Keratinocyte (primary cell): ENCODE measurements at regions not wholly inside any gene's neighbourhood (a gene's known extent, or its start where the extent isn't known, plus 50 kb on each side); places are given as distances from the start of the nearest gene placed in this dataset.

ENCODE experiments used
- DNase-seq: peaks from one replicate; pipeline ENCODE4 v3.0.0-alpha.2; 2011; ENCODE audit warnings: low read depth, missing footprints, low spot score
- FAIRE-seq: peaks from 2 replicates; lab custom pipeline; 2011; peaks lifted over from hg19 to GRCh38; lab: Jason Lieb, UNC
- H2AFZ ChIP-seq: 2 replicates; pipeline ENCODE4 v1.6.0; 2012; ENCODE audit warnings: low read length, control low read depth, inconsistent platforms; ENCODE audit not compliant: control insufficient read depth
- H3K27ac ChIP-seq: 2 replicates; pipeline ENCODE4 v1.5.1; 2011; ENCODE audit warnings: low read length; ENCODE audit not compliant: control insufficient read depth, insufficient read depth
- H3K27me3 ChIP-seq: 3 replicates; pipeline ENCODE4 v1.6.0; 2011; ENCODE audit warnings: low read length; ENCODE audit not compliant: control insufficient read depth, insufficient read depth; ENCODE audit errors: extremely low read depth
- H3K36me3 ChIP-seq, 2 experiments: 2 replicates in 1 of 2; 3 replicates in 1 of 2; pipeline ENCODE4 v1.5.1; 2011; ENCODE audit warnings: low read length in 2 of 2, mild to moderate bottlenecking in 1 of 2; ENCODE audit not compliant: control insufficient read depth in 2 of 2, insufficient read depth in 2 of 2; ENCODE audit errors: extremely low read depth in 1 of 2
- H3K4me1 ChIP-seq: 3 replicates; pipeline ENCODE4 v1.5.1; 2011; ENCODE audit warnings: low read length; ENCODE audit not compliant: control insufficient read depth, insufficient read depth; ENCODE audit errors: extremely low read depth
- H3K4me2 ChIP-seq: 3 replicates; pipeline ENCODE4 v1.6.0; 2011; ENCODE audit warnings: low read depth, low read length; ENCODE audit not compliant: control insufficient read depth, insufficient read depth; ENCODE audit errors: extremely low read depth
- H3K4me3 ChIP-seq, 3 experiments: fragments of 200-600 bp in 1 of 3; sonication (generic) in 1 of 3; 2 replicates in 2 of 3; 3 replicates in 1 of 3; pipeline ENCODE4 v1.5.1; 2011 to 2016; ENCODE audit warnings: low read length in 3 of 3, mild to moderate bottlenecking in 3 of 3, control low read depth in 2 of 3, inconsistent platforms in 1 of 3, low read depth in 1 of 3, mixed read lengths in 1 of 3, mixed run types in 1 of 3, moderate library complexity in 1 of 3; ENCODE audit not compliant: control insufficient read depth in 2 of 3, insufficient read depth in 2 of 3; ENCODE audit errors: extremely low read depth in 1 of 3
- H3K79me2 ChIP-seq: 2 replicates; pipeline ENCODE4 v1.6.0; 2012; ENCODE audit warnings: low read length; ENCODE audit not compliant: control insufficient read depth, insufficient read depth
- H3K9ac ChIP-seq: 3 replicates; pipeline ENCODE4 v1.6.0; 2011; ENCODE audit warnings: low read length; ENCODE audit not compliant: control insufficient read depth, insufficient read depth; ENCODE audit errors: extremely low read depth
- H3K9me1 ChIP-seq: 3 replicates; pipeline ENCODE4 v1.6.0; 2011; ENCODE audit warnings: low read length; ENCODE audit not compliant: control insufficient read depth, insufficient read depth; ENCODE audit errors: extremely low read depth
- H3K9me3 ChIP-seq: 2 replicates; pipeline ENCODE4 v1.5.1; 2012; ENCODE audit warnings: low read depth, low read length; ENCODE audit not compliant: control insufficient read depth
- H4K20me1 ChIP-seq: 3 replicates; pipeline ENCODE4 v1.6.0; 2011; ENCODE audit warnings: low read length; ENCODE audit not compliant: control insufficient read depth, insufficient read depth; ENCODE audit errors: extremely low read depth
- CTCF ChIP-seq, 3 experiments: IDR thresholded peaks in 1 of 3; conservative IDR thresholded peaks in 1 of 3; optimal IDR thresholded peaks in 1 of 3; 2 replicates in 2 of 3; 3 replicates in 1 of 3; pipeline versions ENCODE3 to v1.5.1; 2011; ENCODE audit warnings: low read length in 3 of 3, mild to moderate bottlenecking in 3 of 3, moderate library complexity in 2 of 3, control low read depth in 1 of 3, inconsistent platforms in 1 of 3; ENCODE audit not compliant: insufficient read depth in 2 of 3; ENCODE audit errors: extremely low read depth in 1 of 3
- EZH2 ChIP-seq: IDR thresholded peaks from one replicate; pipeline ENCODE4 v1.6.1; 2012; ENCODE audit warnings: inconsistent platforms, mild to moderate bottlenecking, low read length, moderate library complexity
- dilution Hi-C: fragments of 300-500 bp; cut with MboI; formaldehyde crosslinking; loops from one replicate; pipeline ENCODE4 v1.7.0; 2020; ENCODE audit warnings: low sequenced_read_pairs; ENCODE audit not compliant: extremely low pct_ligation_motif_present

- Histone ChIP-seq H3K9me3 (peaks cover 7% of the 10 kb centered on the region), H3K27me3 (no peaks in the 10 kb centered on the region), H3K79me2 (no peaks in the 10 kb centered on the region), H3K4me2 (no peak overlapping the region), H2AFZ (no peak overlapping the region), H3K9ac (no peak overlapping the region), H3K36me3 (no peaks in the 10 kb centered on the region), H3K4me3 (no peak overlapping the region), H3K27ac (no peak overlapping the region), H4K20me1 (no peaks in the 10 kb centered on the region), H3K4me1 (no peaks in the 10 kb centered on the region), H3K9me1 (no peaks in the 10 kb centered on the region)
- DNase-seq = no peak
- no peak for FAIRE-seq
- TF ChIP-seq EZH2 (no peak), CTCF (optimal IDR thresholded peaks at IDR 0.05 in 1 of 3, IDR thresholded peaks at IDR 0.05 in 1 of 3, conservative IDR thresholded peaks at IDR 0.05 in 1 of 3; ENCODE audit: extremely low read depth in 1 of 3, insufficient read depth in 2 of 3, low read length in 3 of 3) (no peak)
- dilution Hi-C loops = no loop called here
These were observed 150.3 kb downstream of the TMEM18 start for GRCh38 chr2:526918-527317.

DNA sequence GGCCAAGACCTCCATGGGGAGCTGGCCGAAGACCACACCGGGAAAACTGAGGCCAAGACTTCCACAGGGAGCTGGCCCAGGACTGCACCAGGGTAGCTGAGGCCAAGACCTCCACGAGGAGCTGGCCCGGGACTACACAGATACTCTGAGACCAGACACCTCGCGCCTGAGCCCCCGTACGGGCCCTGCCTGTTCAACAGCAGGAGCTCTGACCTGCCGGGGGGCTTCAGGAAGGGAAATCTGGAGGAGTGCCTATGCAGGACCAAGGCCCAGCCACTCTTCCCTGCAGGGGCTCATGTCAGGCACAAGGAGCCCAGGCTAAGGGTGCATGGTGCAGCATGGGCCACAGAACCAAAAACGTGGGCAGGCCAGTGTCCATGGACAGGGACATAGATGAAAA is 151.6 kb downstream of the TMEM18 start:
- H3K4me1 ChIP-seq = no peaks in the 10 kb centered on the region
- no peaks in the 10 kb centered on the region for H4K20me1 ChIP-seq
- H3K9me3 ChIP-seq = peaks cover 7% of the 10 kb centered on the region
- FAIRE-seq (no peak), DNase-seq (no peak)
- H3K27me3 ChIP-seq = no peaks in the 10 kb centered on the region
- H3K4me3 ChIP-seq = no peak overlapping the region
- H3K4me2 ChIP-seq = no peak overlapping the region
- no peak overlapping the region for H3K9ac ChIP-seq
- no peak overlapping the region for H2AFZ ChIP-seq
- no peaks in the 10 kb centered on the region for H3K36me3 ChIP-seq
- dilution Hi-C loops = no loop called here
- H3K9me1 ChIP-seq = no peaks in the 10 kb centered on the region
- no peaks in the 10 kb centered on the region for H3K79me2 ChIP-seq
- TF ChIP-seq EZH2 = no peak
- TF ChIP-seq CTCF (optimal IDR thresholded peaks at IDR 0.05 in 1 of 3, IDR thresholded peaks at IDR 0.05 in 1 of 3, conservative IDR thresholded peaks at IDR 0.05 in 1 of 3; ENCODE audit: extremely low read depth in 1 of 3, insufficient read depth in 2 of 3, low read length in 3 of 3) = no peak
- no peak overlapping the region for H3K27ac ChIP-seq
